ENCODE measurements at regions not wholly inside any gene's neighbourhood (a gene's known extent, or its start where the extent isn't known, plus 50 kb on each side); places are given as distances from the start of the nearest gene placed in this dataset.

GRCh38 chr16:66265048-66265415 lies 101.5 kb upstream of the CDH5 start:
- TF ChIP-seq SPI1 (IDR thresholded peaks at IDR 0.05; ENCODE audit: borderline replicate concordance, low read depth) (no peak), CTCF (IDR thresholded peaks at IDR 0.05; ENCODE audit: insufficient read depth, low read length) (no peak), GABPA (IDR thresholded peaks at IDR 0.05; ENCODE audit: low read depth) (no peak), POLR2AphosphoS5 (IDR thresholded peaks at IDR 0.05; ENCODE audit: low read depth) (no peak)
- TF ChIP-seq, protein P1, sequence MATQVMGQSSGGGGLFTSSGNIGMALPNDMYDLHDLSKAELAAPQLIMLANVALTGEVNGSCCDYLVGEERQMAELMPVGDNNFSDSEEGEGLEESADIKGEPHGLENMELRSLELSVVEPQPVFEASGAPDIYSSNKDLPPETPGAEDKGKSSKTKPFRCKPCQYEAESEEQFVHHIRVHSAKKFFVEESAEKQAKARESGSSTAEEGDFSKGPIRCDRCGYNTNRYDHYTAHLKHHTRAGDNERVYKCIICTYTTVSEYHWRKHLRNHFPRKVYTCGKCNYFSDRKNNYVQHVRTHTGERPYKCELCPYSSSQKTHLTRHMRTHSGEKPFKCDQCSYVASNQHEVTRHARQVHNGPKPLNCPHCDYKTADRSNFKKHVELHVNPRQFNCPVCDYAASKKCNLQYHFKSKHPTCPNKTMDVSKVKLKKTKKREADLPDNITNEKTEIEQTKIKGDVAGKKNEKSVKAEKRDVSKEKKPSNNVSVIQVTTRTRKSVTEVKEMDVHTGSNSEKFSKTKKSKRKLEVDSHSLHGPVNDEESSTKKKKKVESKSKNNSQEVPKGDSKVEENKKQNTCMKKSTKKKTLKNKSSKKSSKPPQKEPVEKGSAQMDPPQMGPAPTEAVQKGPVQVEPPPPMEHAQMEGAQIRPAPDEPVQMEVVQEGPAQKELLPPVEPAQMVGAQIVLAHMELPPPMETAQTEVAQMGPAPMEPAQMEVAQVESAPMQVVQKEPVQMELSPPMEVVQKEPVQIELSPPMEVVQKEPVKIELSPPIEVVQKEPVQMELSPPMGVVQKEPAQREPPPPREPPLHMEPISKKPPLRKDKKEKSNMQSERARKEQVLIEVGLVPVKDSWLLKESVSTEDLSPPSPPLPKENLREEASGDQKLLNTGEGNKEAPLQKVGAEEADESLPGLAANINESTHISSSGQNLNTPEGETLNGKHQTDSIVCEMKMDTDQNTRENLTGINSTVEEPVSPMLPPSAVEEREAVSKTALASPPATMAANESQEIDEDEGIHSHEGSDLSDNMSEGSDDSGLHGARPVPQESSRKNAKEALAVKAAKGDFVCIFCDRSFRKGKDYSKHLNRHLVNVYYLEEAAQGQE (IDR thresholded peaks at IDR 0.05; ENCODE audit: insufficient replicate concordance, low read depth) = no peak
- DNase-seq (ENCODE audit: low read depth in 1 of 2, low spot score in 1 of 2) = no peak
- no peak overlapping the region for H3K4me3 ChIP-seq (replicated peaks; ENCODE audit: insufficient read depth, low read length)
- peaks cover 5% of the 10 kb centered on the region for H3K27me3 ChIP-seq (ENCODE audit: insufficient read depth, poor library complexity, severe bottlenecking)
- no peak overlapping the region for H3K27ac ChIP-seq (replicated peaks)

- no peak overlapping the region for H3K27ac ChIP-seq (replicated peaks)
Measured at GRCh38 chr16:66264311-66265047, 102.0 kb upstream of the CDH5 start.

DNA sequence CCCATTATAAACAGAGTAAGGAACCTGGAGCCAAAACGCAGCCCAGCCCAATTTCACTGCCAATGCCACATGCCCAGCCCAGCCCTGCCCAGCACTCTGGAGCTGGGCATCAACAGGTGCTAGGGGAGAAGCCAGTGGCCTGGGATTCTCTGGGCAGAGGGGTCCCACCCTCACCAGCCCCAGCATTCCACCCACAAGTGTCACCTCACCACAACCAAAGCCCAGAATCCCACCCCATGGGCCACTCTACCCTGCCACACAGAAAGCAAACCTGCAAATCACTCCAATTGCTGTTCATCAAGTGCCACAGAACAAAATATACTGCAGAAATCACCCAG lies 102.5 kb upstream of the CDH5 start:
- no peak for DNase-seq (ENCODE audit: low read depth in 1 of 2, low spot score in 1 of 2)
- H3K4me3 ChIP-seq (replicated peaks; ENCODE audit: insufficient read depth, low read length) = no peak overlapping the region
- no peak overlapping the region for H3K27ac ChIP-seq (replicated peaks)
- peaks cover 5% of the 10 kb centered on the region for H3K27me3 ChIP-seq (ENCODE audit: insufficient read depth, poor library complexity, severe bottlenecking)
- TF ChIP-seq POLR2AphosphoS5 (IDR thresholded peaks at IDR 0.05; ENCODE audit: low read depth) = no peak
- TF ChIP-seq CTCF (IDR thresholded peaks at IDR 0.05; ENCODE audit: insufficient read depth, low read length) = no peak
- TF ChIP-seq, protein P1 (IDR thresholded peaks at IDR 0.05; ENCODE audit: insufficient replicate concordance, low read depth) = no peak
- TF ChIP-seq GABPA (IDR thresholded peaks at IDR 0.05; ENCODE audit: low read depth) = no peak
- no peak for TF ChIP-seq SPI1 (IDR thresholded peaks at IDR 0.05; ENCODE audit: borderline replicate concordance, low read depth)

More at GRCh38 chr16:66264311-66265047, 102.0 kb upstream of the CDH5 start:
- H3K27me3 ChIP-seq (ENCODE audit: insufficient read depth, poor library complexity, severe bottlenecking) = peaks cover 5% of the 10 kb centered on the region
- TF ChIP-seq POLR2AphosphoS5 (IDR thresholded peaks at IDR 0.05; ENCODE audit: low read depth) (no peak), GABPA (IDR thresholded peaks at IDR 0.05; ENCODE audit: low read depth) (no peak), SPI1 (IDR thresholded peaks at IDR 0.05; ENCODE audit: borderline replicate concordance, low read depth) (no peak), CTCF (IDR thresholded peaks at IDR 0.05; ENCODE audit: insufficient read depth, low read length) (no peak)
- TF ChIP-seq, protein P1 (IDR thresholded peaks at IDR 0.05; ENCODE audit: insufficient replicate concordance, low read depth) = no peak
- DNase-seq (ENCODE audit: low read depth in 1 of 2, low spot score in 1 of 2) = no peak
- H3K4me3 ChIP-seq (replicated peaks; ENCODE audit: insufficient read depth, low read length) = no peak overlapping the region
